ENCODE measurements at regions not wholly inside any gene's neighbourhood (a gene's known extent, or its start where the extent isn't known, plus 50 kb on each side); places are given as distances from the start of the nearest gene placed in this dataset.

DNA sequence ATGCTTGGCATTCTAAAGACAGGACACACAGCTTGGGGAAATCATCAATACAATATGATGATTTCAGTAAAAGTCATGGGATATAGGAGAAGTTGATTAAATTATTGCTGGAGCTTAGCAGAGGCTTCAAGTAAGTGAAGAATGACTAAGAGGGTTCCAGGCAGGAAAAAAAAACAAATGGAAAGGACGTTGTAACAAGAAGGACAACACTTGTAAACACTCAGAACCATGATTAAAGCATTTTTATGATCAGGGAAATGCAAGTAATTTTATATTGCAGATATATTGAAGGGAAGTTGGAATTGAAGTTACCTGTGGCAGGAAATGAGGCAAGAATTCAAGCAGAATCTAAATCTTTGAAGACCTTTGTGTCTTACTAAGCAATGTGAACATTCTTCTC is 602.7 kb upstream of the NEGR1 start:
- ATAC-seq (ENCODE audit: low read depth) (no peak), DNase-seq (no peak)
- no peak overlapping the region for H3K9ac ChIP-seq (ENCODE audit: low read length)
- no peaks in the 10 kb centered on the region for H3K9me3 Mint-ChIP-seq (ENCODE audit: insufficient read depth)
- no peaks in the 10 kb centered on the region for H3K36me3 ChIP-seq (replicated peaks in 1 of 2; ENCODE audit: control extremely low read depth in 1 of 2, control insufficient read depth in 1 of 2, extremely low read depth in 1 of 2, insufficient read depth in 2 of 2, low read length in 1 of 2)
- H3K9me3 ChIP-seq (ENCODE audit: control extremely low read depth in 1 of 3, control insufficient read depth in 2 of 3, insufficient read depth in 1 of 3, low read length in 2 of 3) = no peaks in the 10 kb centered on the region
- no peaks in the 10 kb centered on the region for H3K79me2 ChIP-seq (ENCODE audit: control insufficient read depth, insufficient read depth, low read length)
- H3K27ac ChIP-seq (ENCODE audit: low read length in 2 of 2) = no peak overlapping the region
- H3K27me3 ChIP-seq (replicated peaks in 1 of 4; ENCODE audit: control extremely low read depth in 1 of 4, control insufficient read depth in 3 of 4, insufficient read depth in 4 of 4, low read length in 3 of 4) = no peaks in the 10 kb centered on the region
- TF ChIP-seq, protein P1, sequence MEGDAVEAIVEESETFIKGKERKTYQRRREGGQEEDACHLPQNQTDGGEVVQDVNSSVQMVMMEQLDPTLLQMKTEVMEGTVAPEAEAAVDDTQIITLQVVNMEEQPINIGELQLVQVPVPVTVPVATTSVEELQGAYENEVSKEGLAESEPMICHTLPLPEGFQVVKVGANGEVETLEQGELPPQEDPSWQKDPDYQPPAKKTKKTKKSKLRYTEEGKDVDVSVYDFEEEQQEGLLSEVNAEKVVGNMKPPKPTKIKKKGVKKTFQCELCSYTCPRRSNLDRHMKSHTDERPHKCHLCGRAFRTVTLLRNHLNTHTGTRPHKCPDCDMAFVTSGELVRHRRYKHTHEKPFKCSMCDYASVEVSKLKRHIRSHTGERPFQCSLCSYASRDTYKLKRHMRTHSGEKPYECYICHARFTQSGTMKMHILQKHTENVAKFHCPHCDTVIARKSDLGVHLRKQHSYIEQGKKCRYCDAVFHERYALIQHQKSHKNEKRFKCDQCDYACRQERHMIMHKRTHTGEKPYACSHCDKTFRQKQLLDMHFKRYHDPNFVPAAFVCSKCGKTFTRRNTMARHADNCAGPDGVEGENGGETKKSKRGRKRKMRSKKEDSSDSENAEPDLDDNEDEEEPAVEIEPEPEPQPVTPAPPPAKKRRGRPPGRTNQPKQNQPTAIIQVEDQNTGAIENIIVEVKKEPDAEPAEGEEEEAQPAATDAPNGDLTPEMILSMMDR (IDR thresholded peaks at IDR 0.05) = no peak
- TF ChIP-seq EZH2 (IDR thresholded peaks at IDR 0.05; ENCODE audit: borderline replicate concordance, insufficient read depth, low read depth, low read length, poor library complexity, severe bottlenecking) = no peak
- H4K20me1 ChIP-seq (ENCODE audit: control insufficient read depth, insufficient read depth, low read length, poor library complexity, severe bottlenecking) = no peaks in the 10 kb centered on the region
- ChIA-PET POLR2A (no interaction called here), CTCF (no interaction called here)
- no peak overlapping the region for H3K4me3 Mint-ChIP-seq
- no peak overlapping the region for H2AFZ ChIP-seq (ENCODE audit: insufficient read depth, low read depth, low read length, poor library complexity, severe bottlenecking)
- intact Hi-C loops (cut with micrococcal nuclease) = no loop called here
- H3K4me1 Mint-ChIP-seq = no peaks in the 10 kb centered on the region
- H3K27me3 Mint-ChIP-seq = no peaks in the 10 kb centered on the region
- no peaks in the 10 kb centered on the region for H3K4me1 ChIP-seq (ENCODE audit: control insufficient read depth in 2 of 2, insufficient read depth in 2 of 2, low read length in 2 of 2)
- H3K4me2 ChIP-seq (replicated peaks; ENCODE audit: low read depth, low read length, poor library complexity, severe bottlenecking) = no peak overlapping the region
- no peak overlapping the region for H3K4me3 ChIP-seq (ENCODE audit: control extremely low read depth in 1 of 5, extremely low read depth in 1 of 5, insufficient read depth in 1 of 5, low read depth in 2 of 5, low read length in 4 of 5)
- no CpG with 5 or more reads among the region's 1 CpG for WGBS (ENCODE audit: insufficient coverage)
- H3K27ac Mint-ChIP-seq = no peak overlapping the region

DNA sequence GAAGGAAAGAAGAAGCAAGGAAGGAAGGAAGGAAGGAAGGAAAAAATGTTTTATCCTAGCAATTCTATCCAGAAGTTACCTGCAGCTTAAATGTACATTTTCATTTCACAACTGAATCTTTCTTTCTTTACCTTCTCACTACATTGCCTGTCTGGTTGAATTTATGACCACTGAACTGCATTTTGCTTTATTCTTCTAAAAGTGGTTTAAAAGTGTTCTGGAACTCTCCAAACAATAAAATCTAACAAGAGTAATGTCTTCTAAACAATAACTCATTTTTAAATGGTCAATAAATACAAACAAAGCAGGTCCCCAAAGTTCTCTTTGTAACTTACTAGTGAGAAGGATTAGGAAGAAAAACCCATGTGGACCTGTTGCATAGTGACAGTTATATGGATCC is 587.5 kb upstream of the NEGR1 start:
- Mint-ChIP-seq H3K27ac (no peak overlapping the region), H3K4me3 (no peak overlapping the region), H3K4me1 (no peaks in the 10 kb centered on the region), H3K27me3 (no peaks in the 10 kb centered on the region), H3K9me3 (ENCODE audit: insufficient read depth) (peaks cover 2% of the 10 kb centered on the region)
- Histone ChIP-seq H3K27ac (ENCODE audit: low read length in 2 of 2) (no peak overlapping the region), H3K9me3 (ENCODE audit: control extremely low read depth in 1 of 3, control insufficient read depth in 2 of 3, insufficient read depth in 1 of 3, low read length in 2 of 3) (no peaks in the 10 kb centered on the region), H3K4me2 (replicated peaks; ENCODE audit: low read depth, low read length, poor library complexity, severe bottlenecking) (no peak overlapping the region), H3K9ac (ENCODE audit: low read length) (no peak overlapping the region), H4K20me1 (ENCODE audit: control insufficient read depth, insufficient read depth, low read length, poor library complexity, severe bottlenecking) (no peaks in the 10 kb centered on the region), H3K4me3 (ENCODE audit: control extremely low read depth in 1 of 5, extremely low read depth in 1 of 5, insufficient read depth in 1 of 5, low read depth in 2 of 5, low read length in 4 of 5) (no peak overlapping the region), H3K36me3 (replicated peaks in 1 of 2; ENCODE audit: control extremely low read depth in 1 of 2, control insufficient read depth in 1 of 2, extremely low read depth in 1 of 2, insufficient read depth in 2 of 2, low read length in 1 of 2) (no peaks in the 10 kb centered on the region), H3K4me1 (ENCODE audit: control insufficient read depth in 2 of 2, insufficient read depth in 2 of 2, low read length in 2 of 2) (no peaks in the 10 kb centered on the region), H3K79me2 (ENCODE audit: control insufficient read depth, insufficient read depth, low read length) (no peaks in the 10 kb centered on the region), H3K27me3 (replicated peaks in 1 of 4; ENCODE audit: control extremely low read depth in 1 of 4, control insufficient read depth in 3 of 4, insufficient read depth in 4 of 4, low read length in 3 of 4) (no peaks in the 10 kb centered on the region), H2AFZ (ENCODE audit: insufficient read depth, low read depth, low read length, poor library complexity, severe bottlenecking) (no peak overlapping the region)
- intact Hi-C loops (cut with micrococcal nuclease) = no loop called here
- no peak for DNase-seq
- POLR2A ChIA-PET = no interaction called here
- no peak for ATAC-seq (ENCODE audit: low read depth)
- CTCF ChIA-PET = no interaction called here
- TF ChIP-seq, protein P1 (IDR thresholded peaks at IDR 0.05) = no peak
- TF ChIP-seq EZH2 (IDR thresholded peaks at IDR 0.05; ENCODE audit: borderline replicate concordance, insufficient read depth, low read depth, low read length, poor library complexity, severe bottlenecking) = no peak

Measured in B cell (primary cell).